Activated naive CD4-positive, alpha-beta T cell treated with anti-CD3 and anti-CD28 coated beads, Interleukin-2, amount 10 ng/mL, durations not matched to agents 7 days and 5 days (primary cell): ENCODE measurements at regions not wholly inside any gene's neighbourhood (a gene's known extent, or its start where the extent isn't known, plus 50 kb on each side); places are given as distances from the start of the nearest gene placed in this dataset.
"Not testable (repeated sequence)": the region's sequence is repeated elsewhere in the genome, so short reads cannot be mapped to it uniquely, and the experiment has no call there.

Source experiments
- CTCF ChIA-PET: fragments of 350-600 bp; sonication (Branson Sonifier 250); formaldehyde crosslinking; loops from one replicate; lab custom pipeline; 2021; ENCODE audit warnings: antibody characterized with exemption; lab: Charles Lee
- DNase-seq: peaks from one replicate; pipeline ENCODE4 v3.0.0-alpha.2; 2020
- H3K27ac Mint-ChIP-seq: one replicate; pipeline ENCODE4 v1.8.0; 2021; ENCODE audit warnings: mild to moderate bottlenecking, moderate library complexity, mixed read lengths
- H3K27me3 Mint-ChIP-seq: one replicate; pipeline ENCODE4 v1.8.0; 2021; ENCODE audit warnings: mild to moderate bottlenecking, mixed read lengths
- H3K36me3 Mint-ChIP-seq: one replicate; pipeline ENCODE4 v1.8.0; 2021; ENCODE audit warnings: mixed read lengths
- H3K4me1 Mint-ChIP-seq: one replicate; pipeline ENCODE4 v1.8.0; 2021; ENCODE audit warnings: mixed read lengths
- H3K4me3 Mint-ChIP-seq: one replicate; pipeline ENCODE4 v1.8.0; 2021; ENCODE audit warnings: mild to moderate bottlenecking, moderate library complexity, mixed read lengths
- H3K9me3 Mint-ChIP-seq: one replicate; pipeline ENCODE4 v1.8.0; 2021; ENCODE audit warnings: mixed read lengths

GRCh38 chr5:81829242-81829641 lies 78.3 kb upstream of the SSBP2 start:
- Mint-ChIP-seq H3K9me3 (no peaks in the 10 kb centered on the region), H3K27ac (no peak overlapping the region), H3K27me3 (peaks cover 9% of the 10 kb centered on the region), H3K4me1 (no peaks in the 10 kb centered on the region), H3K4me3 (no peak overlapping the region), H3K36me3 (no peaks in the 10 kb centered on the region)
- CTCF ChIA-PET: no interaction called here
- DNase-seq: no peak

- Mint-ChIP-seq H3K27me3 (peaks cover 9% of the 10 kb centered on the region), H3K36me3 (no peaks in the 10 kb centered on the region), H3K9me3 (no peaks in the 10 kb centered on the region), H3K27ac (no peak overlapping the region), H3K4me1 (no peaks in the 10 kb centered on the region), H3K4me3 (no peak overlapping the region)
- no peak for DNase-seq
- CTCF ChIA-PET: interaction anchor here (0.6 to 1.6 kb wide), 3 partner anchors 11 to 228 kb away, joined by 3 to 6 read pairs (median 4); no protein-coding TSS in a partner anchor
These were observed 76.6 kb upstream of the SSBP2 start for GRCh38 chr5:81827500-81827899.

GRCh38 chr5:81826128-81826527 lies 75.2 kb upstream of the SSBP2 start:
- Mint-ChIP-seq H3K9me3 (no peaks in the 10 kb centered on the region), H3K4me3 (no peak overlapping the region), H3K27ac (no peak overlapping the region), H3K4me1 (no peaks in the 10 kb centered on the region), H3K36me3 (no peaks in the 10 kb centered on the region), H3K27me3 (peaks cover 9% of the 10 kb centered on the region)
- no peak for DNase-seq
- CTCF ChIA-PET: no interaction called here

- no peak for DNase-seq
- Mint-ChIP-seq H3K4me3 (no peak overlapping the region), H3K27me3 (peaks cover 9% of the 10 kb centered on the region), H3K27ac (no peak overlapping the region), H3K9me3 (no peaks in the 10 kb centered on the region), H3K36me3 (no peaks in the 10 kb centered on the region), H3K4me1 (peaks cover 3% of the 10 kb centered on the region)
- CTCF ChIA-PET: no interaction called here
These were observed 74.3 kb upstream of the SSBP2 start for GRCh38 chr5:81825237-81825636.

GRCh38 chr5:81823736-81824135 lies 72.8 kb upstream of the SSBP2 start:
- H3K27me3 Mint-ChIP-seq, H3K36me3 Mint-ChIP-seq, DNase-seq, H3K9me3 Mint-ChIP-seq, H3K4me3 Mint-ChIP-seq, H3K27ac Mint-ChIP-seq, CTCF ChIA-PET: not testable (repeated sequence)
- peaks cover 16% of the 10 kb centered on the region for H3K4me1 Mint-ChIP-seq

GRCh38 chr5:81820863-81821262 lies 70.0 kb upstream of the SSBP2 start:
- no peak for DNase-seq
- peaks cover 35% of the 10 kb centered on the region for H3K4me1 Mint-ChIP-seq
- peaks cover 2% of the 10 kb centered on the region for H3K36me3 Mint-ChIP-seq
- no peaks in the 10 kb centered on the region for H3K27me3 Mint-ChIP-seq
- CTCF ChIA-PET: no interaction called here
- H3K9me3 Mint-ChIP-seq: peaks cover 4% of the 10 kb centered on the region
- no peak overlapping the region for H3K4me3 Mint-ChIP-seq
- no peak overlapping the region for H3K27ac Mint-ChIP-seq

GRCh38 chr5:81820318-81820636 lies 69.4 kb upstream of the SSBP2 start:
- H3K9me3 Mint-ChIP-seq: peaks cover 4% of the 10 kb centered on the region
- no peak overlapping the region for H3K4me3 Mint-ChIP-seq
- no peaks in the 10 kb centered on the region for H3K27me3 Mint-ChIP-seq
- peaks cover 35% of the 10 kb centered on the region for H3K4me1 Mint-ChIP-seq
- CTCF ChIA-PET: no interaction called here
- H3K36me3 Mint-ChIP-seq: peaks cover 2% of the 10 kb centered on the region
- no peak overlapping the region for H3K27ac Mint-ChIP-seq
- DNase-seq: no peak

- peaks cover 35% of the 10 kb centered on the region for H3K4me1 Mint-ChIP-seq
- no peak for DNase-seq
- CTCF ChIA-PET: no interaction called here
- H3K9me3 Mint-ChIP-seq: peaks cover 4% of the 10 kb centered on the region
- H3K27ac Mint-ChIP-seq: no peak overlapping the region
- no peak overlapping the region for H3K4me3 Mint-ChIP-seq
- peaks cover 2% of the 10 kb centered on the region for H3K36me3 Mint-ChIP-seq
- peaks cover under 1% of the 10 kb centered on the region for H3K27me3 Mint-ChIP-seq
These were observed 68.8 kb upstream of the SSBP2 start for GRCh38 chr5:81819556-81820317.

- Mint-ChIP-seq H3K4me1 (peaks cover 35% of the 10 kb centered on the region), H3K4me3 (no peak overlapping the region), H3K36me3 (peaks cover 2% of the 10 kb centered on the region), H3K9me3 (peaks cover 4% of the 10 kb centered on the region), H3K27ac (no peak overlapping the region), H3K27me3 (peaks cover 4% of the 10 kb centered on the region)
- DNase-seq: peak; percentile 31
- CTCF ChIA-PET: interaction anchor here (0.7 to 1.0 kb wide), 2 partner anchors 18 to 19 kb away, joined by 3 read pairs; no protein-coding TSS in a partner anchor
These were observed 67.1 kb upstream of the SSBP2 start for GRCh38 chr5:81817980-81818379.

- H3K36me3 Mint-ChIP-seq: peaks cover 2% of the 10 kb centered on the region
- no peak overlapping the region for H3K27ac Mint-ChIP-seq
- peaks cover 4% of the 10 kb centered on the region for H3K9me3 Mint-ChIP-seq
- H3K27me3 Mint-ChIP-seq: peaks cover 4% of the 10 kb centered on the region
- no peak for DNase-seq
- H3K4me1 Mint-ChIP-seq: peaks cover 35% of the 10 kb centered on the region
- CTCF ChIA-PET: interaction anchor here (0.7 kb wide), 1 partner anchor 18 kb away, joined by 3 read pairs; no protein-coding TSS in a partner anchor
- no peak overlapping the region for H3K4me3 Mint-ChIP-seq
These were observed 66.2 kb upstream of the SSBP2 start for GRCh38 chr5:81817086-81817485.

- H3K27me3 Mint-ChIP-seq: peaks cover 4% of the 10 kb centered on the region
- no peak for DNase-seq
- peaks cover 4% of the 10 kb centered on the region for H3K9me3 Mint-ChIP-seq
- no peak overlapping the region for H3K4me3 Mint-ChIP-seq
- no peak overlapping the region for H3K27ac Mint-ChIP-seq
- peaks cover 32% of the 10 kb centered on the region for H3K4me1 Mint-ChIP-seq
- H3K36me3 Mint-ChIP-seq: peaks cover 2% of the 10 kb centered on the region
- CTCF ChIA-PET: no interaction called here
These were observed 64.4 kb upstream of the SSBP2 start for GRCh38 chr5:81815321-81815720.

GRCh38 chr5:81808106-81808505 lies 57.2 kb upstream of the SSBP2 start:
- peaks cover 16% of the 10 kb centered on the region for H3K9me3 Mint-ChIP-seq
- no peaks in the 10 kb centered on the region for H3K36me3 Mint-ChIP-seq
- H3K27me3 Mint-ChIP-seq: no peaks in the 10 kb centered on the region
- no peak overlapping the region for H3K4me3 Mint-ChIP-seq
- no peak for DNase-seq
- no peak overlapping the region for H3K27ac Mint-ChIP-seq
- H3K4me1 Mint-ChIP-seq: peaks cover 9% of the 10 kb centered on the region
- CTCF ChIA-PET: no interaction called here

- Mint-ChIP-seq H3K9me3 (peaks cover 16% of the 10 kb centered on the region), H3K4me1 (peaks cover 9% of the 10 kb centered on the region), H3K27me3 (no peaks in the 10 kb centered on the region), H3K36me3 (no peaks in the 10 kb centered on the region), H3K4me3 (no peak overlapping the region), H3K27ac (peak overlapping the region; percentile 19)
- CTCF ChIA-PET: no interaction called here
- DNase-seq: no peak
These were observed 54.2 kb upstream of the SSBP2 start for GRCh38 chr5:81805086-81805485.

- no peaks in the 10 kb centered on the region for H3K27me3 Mint-ChIP-seq
- no peaks in the 10 kb centered on the region for H3K36me3 Mint-ChIP-seq
- DNase-seq: no peak
- CTCF ChIA-PET: no interaction called here
- peaks cover 16% of the 10 kb centered on the region for H3K9me3 Mint-ChIP-seq
- peaks cover 9% of the 10 kb centered on the region for H3K4me1 Mint-ChIP-seq
- no peak overlapping the region for H3K4me3 Mint-ChIP-seq
- no peak overlapping the region for H3K27ac Mint-ChIP-seq
These were observed 52.9 kb upstream of the SSBP2 start for GRCh38 chr5:81803812-81804211.

GRCh38 chr5:81802625-81803024 lies 51.7 kb upstream of the SSBP2 start:
- CTCF ChIA-PET: interaction anchor here (0.8 kb wide), 1 partner anchor 36 kb away, joined by 3 read pairs; no protein-coding TSS in a partner anchor
- H3K27me3 Mint-ChIP-seq: no peaks in the 10 kb centered on the region
- peaks cover 9% of the 10 kb centered on the region for H3K4me1 Mint-ChIP-seq
- H3K27ac Mint-ChIP-seq: no peak overlapping the region
- H3K4me3 Mint-ChIP-seq: no peak overlapping the region
- DNase-seq: no peak
- peaks cover 5% of the 10 kb centered on the region for H3K9me3 Mint-ChIP-seq
- H3K36me3 Mint-ChIP-seq: no peaks in the 10 kb centered on the region
